Hindlimb muscle (tissue), 1 donor: ENCODE measurements at regions not wholly inside any gene's neighbourhood (a gene's known extent, or its start where the extent isn't known, plus 50 kb on each side); places are given as distances from the start of the nearest gene placed in this dataset.
A peak's percentile ranks its signal among the peaks of the same experiment; 100 is the strongest.

ENCODE experiments used
- DNase-seq: peaks from one replicate; pipeline ENCODE4 v3.0.0-alpha.2; 2013

DNA sequence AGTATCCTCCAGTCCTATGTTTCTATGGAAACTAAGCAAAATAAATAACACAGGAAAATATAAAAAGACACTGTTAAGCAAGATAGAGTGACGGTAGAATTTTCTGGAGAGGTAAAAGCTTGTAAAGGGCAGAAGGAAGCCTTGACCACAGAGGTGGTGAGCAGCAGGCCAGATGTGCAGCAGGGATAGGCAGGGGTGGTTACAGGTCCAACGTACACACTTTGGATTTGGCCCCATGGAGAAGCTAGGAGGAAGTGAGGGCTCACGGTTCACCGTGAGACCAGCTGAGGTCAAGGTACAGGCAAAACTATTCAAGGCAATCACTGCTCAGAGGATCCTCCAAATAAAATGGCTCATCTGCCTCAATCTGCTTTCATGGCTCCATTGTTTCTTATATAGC is 242.8 kb downstream of the B3GLCT start:
- DNase-seq: no peak

DNA sequence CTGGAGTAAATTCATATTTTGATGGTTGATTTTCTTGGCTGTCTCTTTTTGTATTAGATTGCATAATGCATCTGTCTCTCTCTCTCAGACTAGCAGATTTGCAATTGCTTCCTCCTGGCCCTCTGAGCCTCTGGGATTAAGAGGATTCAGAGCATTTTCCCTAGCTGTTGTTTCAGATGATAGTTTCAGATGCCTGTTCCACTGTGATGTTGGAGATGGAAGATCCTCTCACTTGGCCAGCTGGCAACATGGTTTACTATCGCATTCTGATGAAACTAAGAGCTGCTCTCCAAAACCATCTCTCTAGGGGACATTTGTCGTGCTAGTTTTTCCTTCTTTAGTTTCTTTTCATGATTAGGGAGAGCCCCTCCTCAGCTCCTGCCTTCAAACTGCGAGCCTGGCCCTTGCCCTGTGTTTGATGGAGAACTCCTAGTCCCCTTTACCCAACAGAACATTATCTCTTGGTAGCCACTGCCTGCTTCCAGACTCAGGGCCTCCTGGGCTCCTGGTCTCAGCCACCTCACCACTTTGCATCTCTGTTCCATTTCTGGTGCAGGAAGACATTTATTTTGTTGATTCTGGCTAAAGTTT is 244.6 kb downstream of the B3GLCT start:
- DNase-seq: peak; percentile 33

DNA sequence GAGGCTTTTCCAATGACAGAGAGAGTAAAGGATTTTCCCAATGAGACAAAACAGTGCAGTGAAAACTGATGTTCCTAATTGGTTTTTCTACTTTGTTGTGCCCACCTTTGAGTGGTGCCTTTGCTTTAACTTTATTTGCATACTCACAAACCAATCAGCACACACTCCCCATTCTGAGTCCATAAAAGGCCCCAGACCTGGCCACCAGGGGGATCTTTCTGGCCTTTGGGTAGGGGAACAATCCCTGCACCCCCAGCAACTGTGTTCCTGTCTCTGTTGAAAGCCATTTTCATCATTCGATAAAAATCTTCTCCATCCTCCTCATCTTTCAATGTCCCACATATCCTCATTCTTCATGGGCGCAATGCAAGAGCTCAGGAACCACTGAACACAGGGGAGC is 252.8 kb downstream of the B3GLCT start:
- no peak for DNase-seq

DNA sequence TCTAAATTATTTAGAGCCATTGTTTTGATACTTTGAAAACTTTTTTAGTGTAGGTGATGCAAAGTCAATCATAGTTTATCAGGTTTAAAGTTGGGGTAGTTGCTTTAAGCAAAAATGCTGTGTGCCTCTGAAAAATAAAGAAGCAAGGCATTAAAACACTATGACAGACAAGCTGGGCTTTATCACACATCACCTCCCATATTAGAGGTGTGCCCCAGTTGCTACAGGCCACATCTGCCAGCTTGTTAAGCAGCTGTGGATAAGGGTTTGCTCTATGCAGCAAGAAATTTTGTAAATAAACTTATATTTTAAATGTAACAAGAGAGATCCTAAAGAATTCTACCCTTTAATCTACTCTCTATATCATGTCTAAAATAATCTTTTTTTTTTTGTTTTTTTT is 255.8 kb downstream of the B3GLCT start:
- no peak for DNase-seq

DNA sequence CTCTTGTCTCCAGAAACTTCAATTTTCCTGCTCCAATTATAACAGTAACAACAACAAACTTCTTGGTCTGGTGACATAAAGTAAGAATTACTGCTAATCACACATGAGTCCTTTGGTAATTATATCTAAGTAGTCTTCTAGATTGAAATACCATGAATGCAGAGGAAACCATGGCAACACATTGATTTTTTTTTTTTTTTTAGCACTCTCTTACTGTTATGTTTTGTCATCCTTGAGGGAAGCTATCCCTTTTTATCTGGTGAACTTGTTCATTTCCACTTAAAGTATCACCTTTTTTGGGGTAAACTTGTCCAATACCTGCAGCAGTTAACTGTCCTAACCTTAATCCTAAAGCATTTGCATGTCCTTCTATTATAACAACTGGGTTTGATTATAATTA is 256.3 kb downstream of the B3GLCT start:
- DNase-seq: no peak

DNA sequence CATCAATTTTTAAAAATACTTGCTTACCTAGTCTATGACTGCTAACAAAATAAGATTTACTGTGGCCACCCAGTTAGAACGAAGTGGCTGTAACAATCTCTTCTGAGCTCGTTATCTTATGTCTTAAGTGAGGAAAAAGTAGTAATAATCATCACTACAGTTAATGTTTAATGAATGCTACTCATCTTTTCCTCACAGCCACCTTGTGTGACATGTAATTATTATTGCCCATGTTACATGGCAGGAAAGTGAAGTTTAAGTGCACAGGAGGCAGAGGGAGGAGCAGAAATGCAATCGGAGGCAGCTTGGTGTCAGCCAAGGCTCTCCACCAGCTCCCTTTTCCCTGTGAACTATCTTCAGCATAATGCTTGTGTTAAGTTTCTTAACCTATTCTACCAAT is 260.3 kb downstream of the B3GLCT start:
- DNase-seq: no peak

DNA sequence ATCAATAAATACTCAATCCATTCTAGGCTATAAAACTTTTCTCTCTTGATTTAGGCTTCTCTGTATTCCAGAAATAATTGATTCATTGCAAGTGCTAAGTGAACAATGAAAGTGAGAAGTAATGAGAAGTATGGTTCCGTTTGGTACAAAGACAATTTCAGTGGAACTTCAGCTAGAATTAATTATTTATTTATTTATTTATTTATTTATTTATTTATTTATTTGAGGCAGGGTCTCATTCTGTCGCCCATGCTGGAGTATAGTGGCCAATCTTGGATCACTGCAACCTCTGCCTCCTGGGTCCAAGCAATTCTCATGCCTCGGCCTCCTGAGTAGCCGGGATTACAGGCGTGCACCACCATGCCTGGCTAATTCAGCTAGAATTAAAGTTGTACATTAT is 262.1 kb downstream of the B3GLCT start:
- no peak for DNase-seq

DNA sequence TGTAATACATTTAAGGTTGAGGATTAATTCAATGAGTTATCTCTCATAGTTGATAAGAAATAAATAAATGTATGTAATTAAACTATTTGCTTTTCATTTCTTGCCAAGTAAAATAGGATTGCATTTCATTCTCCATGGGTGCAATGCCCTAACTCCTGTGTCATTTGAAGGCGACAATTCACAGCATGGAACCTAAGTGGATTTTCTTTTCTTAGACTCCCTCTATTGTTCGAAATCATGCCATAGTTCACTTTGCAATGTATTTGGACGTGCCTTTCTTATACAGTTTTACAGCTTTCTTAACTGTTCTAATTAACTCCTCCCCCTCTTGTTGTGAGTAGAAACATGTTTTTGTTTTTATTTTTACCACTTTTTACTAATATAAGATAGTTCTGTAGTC is 263.0 kb downstream of the B3GLCT start:
- DNase-seq: no peak

DNA sequence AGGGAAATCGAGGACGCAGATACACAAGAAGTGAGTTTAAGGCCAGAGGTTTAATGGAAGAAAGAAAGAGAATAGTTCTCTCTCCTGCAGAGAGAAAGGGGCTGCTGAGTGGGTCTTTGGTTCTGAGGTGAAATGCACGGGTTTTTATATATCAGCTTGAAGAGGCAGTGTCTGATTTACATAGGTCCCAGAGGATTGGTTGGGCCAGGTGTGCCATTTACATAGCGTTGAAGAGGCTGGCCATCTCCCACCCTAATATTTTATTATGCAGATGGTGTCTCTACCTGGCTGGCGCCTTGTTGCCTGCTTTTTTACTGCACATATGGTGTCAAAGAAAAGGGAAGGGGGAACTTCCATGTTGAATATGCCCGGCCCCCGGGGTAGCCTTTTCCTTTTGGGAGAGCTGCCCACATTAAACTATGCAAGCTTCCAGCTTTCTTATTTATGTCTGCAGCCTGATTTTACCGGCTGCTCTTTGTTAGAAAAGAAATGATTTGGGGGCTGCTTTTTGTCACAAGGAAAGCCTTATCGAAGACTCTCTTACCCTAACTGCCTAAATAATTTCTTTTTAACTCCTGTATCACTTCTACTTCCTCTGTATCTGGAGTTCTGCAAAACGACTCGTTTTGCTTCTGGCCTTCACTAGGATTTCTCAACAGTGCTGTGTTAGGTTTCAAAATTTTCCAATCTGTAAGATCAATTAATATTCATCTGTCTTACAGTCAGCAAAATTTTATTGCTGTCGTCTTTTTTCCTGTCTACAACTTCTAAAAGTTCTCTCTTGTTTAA is 268.5 kb downstream of the B3GLCT start:
- no peak for DNase-seq

DNA sequence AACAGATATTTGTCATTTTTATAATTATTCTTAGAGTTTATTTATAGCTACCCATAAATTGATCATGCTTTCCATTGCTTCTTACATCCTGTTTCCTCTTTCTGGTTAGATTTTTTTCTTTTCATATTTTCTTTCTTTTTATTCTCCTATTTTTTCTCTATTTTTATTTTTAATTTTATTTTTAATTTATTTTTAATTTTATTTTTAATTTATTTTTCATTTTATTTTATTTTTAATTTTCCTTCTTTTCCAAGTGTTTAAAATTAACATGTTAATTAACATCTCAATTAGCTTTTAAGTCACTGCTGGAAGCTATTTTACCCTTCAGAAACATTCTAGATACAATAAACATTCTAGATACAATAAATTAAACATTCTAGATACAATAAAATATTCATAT is 269.6 kb downstream of the B3GLCT start:
- DNase-seq: no peak

DNA sequence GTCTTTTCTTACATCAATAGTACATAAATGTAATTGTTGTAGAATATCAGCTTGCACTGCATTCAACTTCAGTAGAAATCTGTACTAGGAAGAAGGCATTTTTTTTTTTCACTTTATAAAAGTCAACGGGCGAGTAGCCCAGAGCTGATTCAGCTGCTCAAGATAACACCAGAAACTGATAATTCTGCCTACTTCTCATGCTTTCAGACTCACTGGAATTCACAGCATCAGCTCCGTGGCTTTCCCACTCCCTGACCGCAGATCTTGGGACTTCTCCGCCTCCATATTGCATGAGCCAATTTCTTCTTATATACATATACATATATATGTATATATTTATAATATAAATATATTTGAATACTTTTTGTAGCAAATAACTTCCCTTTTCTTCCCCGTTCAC is 263.1 kb upstream of the RXFP2 start:
- DNase-seq: peak; percentile 2

DNA sequence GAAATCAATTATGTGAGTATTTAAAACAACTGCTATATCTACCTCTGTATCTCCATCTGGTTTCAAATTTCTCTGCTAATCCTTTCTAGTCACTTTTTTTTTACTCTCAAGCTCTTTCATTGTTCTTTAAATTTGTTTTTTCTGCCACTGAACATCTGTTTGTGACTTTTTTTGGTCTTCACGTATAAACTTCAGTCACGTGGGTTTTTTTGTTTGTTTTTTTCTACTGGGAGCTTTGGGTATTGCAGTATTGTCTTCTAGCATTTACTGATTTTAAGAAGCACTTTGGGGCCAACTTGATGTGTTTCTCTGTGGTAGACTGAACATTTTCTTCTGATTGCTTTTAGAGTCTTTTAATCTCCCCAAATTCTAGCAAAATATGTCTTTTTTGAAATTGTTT is 262.6 kb upstream of the RXFP2 start:
- no peak for DNase-seq

DNA sequence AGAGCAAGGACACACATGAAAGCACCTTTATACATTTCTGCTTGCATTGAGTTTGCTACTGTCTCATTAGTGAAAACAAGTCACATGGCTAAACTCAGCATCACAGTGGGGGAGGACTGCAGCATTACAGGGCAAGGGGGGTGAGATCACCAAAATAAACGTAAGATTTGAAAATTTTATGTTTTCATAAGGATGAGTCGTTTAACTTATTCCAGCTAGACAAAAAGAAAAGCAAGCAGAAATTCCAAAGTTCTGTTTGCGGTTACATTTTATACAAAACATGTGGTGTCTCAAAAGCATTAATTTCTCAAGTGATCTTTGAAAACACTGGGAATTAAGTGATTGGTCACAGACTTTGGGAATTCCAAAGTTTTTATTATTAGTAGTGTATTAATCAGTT is 261.4 kb upstream of the RXFP2 start:
- DNase-seq: no peak

DNA sequence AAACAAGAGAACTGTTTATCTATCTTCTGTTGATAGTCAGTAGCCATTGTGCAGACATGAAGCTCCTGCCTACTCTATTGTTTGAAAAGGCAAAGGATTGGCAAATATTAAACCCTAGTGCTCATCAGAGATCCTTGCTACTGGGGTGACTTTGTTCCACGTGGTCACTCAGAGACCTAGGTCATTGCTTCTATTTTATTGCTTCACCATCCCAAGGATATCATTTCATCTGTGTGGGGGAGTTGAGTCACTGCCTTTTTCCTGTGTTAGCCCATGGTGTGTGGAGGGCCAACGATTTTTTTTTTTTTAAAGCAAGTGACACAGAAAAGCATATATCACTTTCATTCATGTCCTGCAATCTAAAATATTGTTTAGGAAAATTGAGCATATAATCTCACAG is 254.1 kb upstream of the RXFP2 start:
- DNase-seq: no peak

DNA sequence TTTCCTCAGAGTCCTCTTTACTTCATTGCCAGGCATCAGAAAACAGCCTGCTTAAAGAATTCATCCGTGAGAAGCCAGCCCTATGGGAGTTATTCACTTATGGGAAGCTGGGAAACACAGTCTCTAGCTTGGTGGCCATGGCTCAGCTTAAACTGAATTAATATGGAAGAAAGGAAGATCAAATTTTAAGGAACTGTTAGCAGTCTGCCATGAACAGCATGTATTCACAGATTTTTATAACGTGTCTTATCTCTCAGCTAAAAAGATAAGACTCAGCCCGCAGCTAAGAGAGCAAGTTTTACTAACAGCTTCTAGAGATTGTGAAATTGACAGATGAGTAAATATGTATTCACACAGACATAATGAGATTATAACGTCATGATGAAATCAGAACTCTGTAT is 253.7 kb upstream of the RXFP2 start:
- no peak for DNase-seq

DNA sequence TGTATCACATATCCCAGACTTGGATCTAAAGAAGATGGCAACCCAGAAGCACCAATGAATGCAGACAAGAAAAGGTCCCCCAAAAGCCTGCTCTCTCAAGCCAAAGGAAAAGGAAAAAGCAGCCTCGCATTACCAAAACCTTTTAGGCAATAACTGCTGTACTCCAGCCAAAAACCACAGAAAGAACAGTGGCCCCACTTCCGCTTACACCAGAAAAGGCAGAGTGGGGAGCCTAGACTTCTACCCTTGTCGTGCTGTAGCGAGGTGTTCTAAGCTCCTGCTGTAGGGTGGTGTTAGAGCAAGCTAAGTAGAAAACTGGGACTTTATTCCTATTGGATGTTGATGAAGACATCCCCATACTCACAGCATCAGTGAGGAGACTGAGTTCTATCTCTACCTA is 244.0 kb upstream of the RXFP2 start:
- no peak for DNase-seq

DNA sequence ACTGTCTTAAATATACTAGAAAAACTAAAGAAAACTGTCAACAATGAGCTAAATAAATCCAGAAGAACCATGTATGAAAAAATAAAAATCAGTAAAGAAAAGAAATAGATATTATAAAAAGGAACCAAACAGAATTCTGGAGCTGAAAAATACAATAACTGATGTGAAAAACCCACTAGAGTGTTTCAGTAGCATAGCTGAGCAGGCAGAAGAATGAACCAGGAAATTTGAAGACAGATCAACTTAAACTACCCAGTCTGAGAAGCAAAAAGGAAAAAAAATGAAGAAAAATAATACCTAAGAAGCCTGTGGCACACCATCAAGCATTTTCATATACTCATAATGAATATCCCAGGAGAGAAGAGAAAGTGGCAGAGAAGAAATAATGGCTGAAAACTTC is 240.1 kb upstream of the RXFP2 start:
- DNase-seq: no peak

DNA sequence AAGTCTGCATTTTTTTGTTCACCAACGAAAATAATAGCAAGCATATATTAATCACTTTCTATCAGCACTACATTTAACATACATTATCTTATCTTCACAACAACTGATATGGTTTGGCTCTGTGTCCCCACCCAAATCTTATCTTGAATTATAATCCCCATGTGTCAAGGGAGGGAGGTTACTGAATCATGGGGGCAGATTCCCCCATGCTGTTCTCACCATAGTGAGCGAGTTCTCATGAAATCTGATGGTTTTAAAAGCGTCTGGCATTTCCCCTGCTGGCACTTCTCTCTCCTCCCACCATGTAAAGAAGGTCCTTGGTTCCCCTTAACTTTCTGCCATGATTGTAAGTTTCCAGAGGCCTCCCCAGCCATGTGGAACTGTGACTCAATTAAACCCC is 235.7 kb upstream of the RXFP2 start:
- no peak for DNase-seq

DNA sequence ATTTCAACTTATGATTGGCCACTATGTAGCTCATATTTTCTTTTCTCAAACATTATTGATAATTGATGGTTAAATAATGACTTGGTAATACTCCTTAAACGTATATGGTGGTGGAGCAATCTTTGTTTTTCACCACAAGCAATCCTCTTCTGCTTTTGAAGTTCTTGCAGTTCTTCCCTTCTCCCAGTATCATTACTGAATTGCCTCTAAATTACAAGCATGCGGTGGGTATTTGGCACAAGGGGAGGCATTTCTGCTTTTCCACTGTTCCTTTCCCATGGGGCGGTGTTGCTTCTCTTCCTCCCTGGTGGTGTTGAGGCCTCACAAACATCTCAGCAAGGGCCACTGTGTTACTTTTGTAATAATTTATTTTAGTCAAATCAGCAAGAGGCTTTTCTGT is 234.4 kb upstream of the RXFP2 start:
- no peak for DNase-seq

DNA sequence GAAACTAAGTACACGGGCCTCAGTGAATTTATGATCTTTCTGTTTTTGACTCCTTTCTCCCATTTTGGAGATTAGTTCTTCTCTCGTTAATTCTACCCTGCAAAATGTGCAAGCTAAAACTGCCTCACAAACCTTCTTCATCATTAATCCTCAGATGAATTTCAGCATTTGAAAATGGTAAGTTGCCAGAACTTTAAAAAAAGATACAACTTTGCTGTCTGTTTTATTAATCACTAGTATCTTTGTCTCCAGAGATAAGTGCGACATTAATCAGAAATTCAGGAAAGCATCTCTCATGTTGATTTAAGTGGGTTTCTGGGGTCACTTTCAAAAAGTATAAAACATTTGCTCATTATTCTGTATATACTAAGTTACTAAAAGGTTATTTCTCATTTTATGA is 227.0 kb upstream of the RXFP2 start:
- no peak for DNase-seq

DNA sequence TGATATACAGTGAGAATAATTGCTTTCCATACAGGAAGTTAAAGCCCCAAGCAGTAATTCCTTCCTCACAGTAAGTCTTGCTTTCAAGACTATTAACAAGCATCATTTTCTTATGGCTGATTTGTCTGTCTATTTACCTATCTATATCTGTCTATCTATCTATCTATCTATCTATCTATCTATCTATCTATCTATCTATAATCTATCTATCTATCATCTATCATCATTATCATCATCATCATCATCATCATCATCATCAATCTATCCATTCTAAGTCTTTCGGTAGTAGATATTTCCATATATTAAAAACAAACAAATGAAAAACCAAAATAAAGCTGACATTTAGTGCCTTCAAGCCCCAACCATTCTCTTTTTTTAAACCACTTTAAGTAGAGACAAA is 224.4 kb upstream of the RXFP2 start:
- no peak for DNase-seq

DNA sequence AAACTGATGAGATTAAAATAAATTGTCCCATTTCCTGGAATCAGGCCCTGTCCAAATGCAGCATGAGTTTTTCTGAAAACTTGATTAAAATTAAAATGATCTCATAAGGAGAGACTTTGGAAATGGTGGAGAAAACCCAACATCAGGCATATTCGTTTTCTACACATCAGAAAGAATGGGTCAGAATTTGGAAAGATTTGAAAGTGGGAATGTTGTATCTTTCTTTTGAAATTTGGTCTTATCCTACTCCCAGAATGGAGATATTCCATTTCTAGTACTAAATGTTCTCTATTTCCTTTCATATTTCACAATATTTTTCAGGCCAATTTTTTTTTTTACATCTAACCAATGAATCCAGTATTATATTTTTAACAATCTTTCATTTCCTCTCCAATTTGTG is 223.9 kb upstream of the RXFP2 start:
- no peak for DNase-seq

DNA sequence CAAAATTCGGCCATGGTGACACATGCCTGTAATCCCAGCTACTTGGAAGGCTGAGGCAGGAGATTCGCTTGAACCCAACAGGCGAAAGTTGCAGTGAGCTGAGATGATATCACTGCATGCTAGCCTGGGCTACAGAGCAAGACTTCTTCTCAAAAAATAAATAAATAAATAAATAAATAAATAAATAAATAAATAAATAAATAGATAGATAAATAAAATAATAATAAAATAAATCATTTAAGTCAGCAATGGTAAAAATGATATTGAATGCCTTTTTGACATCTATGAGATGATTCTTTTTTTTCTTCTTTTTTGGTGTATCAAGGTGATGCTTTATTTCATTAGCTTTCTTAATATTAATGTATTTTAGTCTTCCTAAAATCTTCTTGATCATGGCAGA is 221.7 kb upstream of the RXFP2 start:
- no peak for DNase-seq

DNA sequence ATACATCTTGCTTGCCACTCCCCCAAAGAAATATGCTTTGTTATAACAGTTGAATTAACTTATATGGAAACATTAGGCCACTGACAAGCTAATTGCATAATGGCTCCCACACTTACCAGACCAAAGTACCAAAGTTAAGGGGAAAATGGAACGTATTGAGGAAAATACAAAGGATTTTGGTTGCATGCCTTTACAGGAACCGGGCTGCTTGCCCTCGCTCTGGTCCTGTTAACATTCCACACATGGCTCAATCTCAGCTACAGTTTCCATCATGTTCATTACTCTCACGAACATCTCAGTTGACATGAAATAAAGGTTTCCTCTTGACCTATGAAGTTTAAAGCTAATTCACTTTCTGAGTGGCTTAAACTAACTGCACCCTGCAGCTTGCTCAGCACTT is 220.7 kb upstream of the RXFP2 start:
- DNase-seq: no peak

DNA sequence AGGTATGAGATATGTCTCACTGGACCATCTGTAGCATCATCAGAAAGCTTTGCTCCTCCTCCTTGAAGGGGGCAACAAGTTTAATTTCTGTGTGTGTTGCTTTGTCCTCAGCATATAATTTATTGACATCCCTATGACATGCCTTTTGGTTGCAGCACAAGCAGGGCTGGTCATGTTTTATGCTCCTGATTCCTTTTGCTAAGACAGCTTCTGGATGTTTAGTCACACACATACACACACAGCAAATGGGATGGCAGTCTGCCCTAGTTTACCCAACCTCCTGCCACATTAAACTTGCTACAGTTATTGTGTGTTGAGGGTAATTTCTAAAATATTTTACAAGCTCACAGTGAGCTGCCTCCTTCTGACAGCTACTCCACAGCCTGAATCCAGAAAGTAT is 217.9 kb upstream of the RXFP2 start:
- DNase-seq: no peak
